ENCODE measurements at regions not wholly inside any gene's neighbourhood (a gene's known extent, or its start where the extent isn't known, plus 50 kb on each side); places are given as distances from the start of the nearest gene placed in this dataset.
"Not testable (repeated sequence)": the region's sequence is repeated elsewhere in the genome, so short reads cannot be mapped to it uniquely, and the experiment has no call there.

DNA sequence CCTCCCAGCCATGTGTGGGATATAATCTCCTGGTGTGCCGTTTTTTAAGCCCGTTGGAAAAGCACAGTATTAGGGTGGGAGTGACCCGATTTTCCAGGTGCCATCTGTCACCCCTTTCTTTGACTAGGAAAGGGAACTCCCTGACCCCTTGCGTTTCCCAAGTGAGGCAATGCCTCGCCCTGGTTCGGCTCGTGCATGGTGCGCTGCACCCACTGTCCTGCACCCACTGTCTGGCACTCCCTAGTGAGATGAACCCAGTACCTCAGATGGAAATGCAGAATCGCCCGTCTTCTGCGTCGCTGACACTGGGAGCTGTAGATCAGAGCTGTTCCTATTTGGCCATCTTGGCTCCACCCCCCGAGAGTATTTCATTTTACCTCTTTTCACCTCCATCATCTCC, 1146.6 kb downstream of the BRINP3 start:
- TF ChIP-seq, protein P1, sequence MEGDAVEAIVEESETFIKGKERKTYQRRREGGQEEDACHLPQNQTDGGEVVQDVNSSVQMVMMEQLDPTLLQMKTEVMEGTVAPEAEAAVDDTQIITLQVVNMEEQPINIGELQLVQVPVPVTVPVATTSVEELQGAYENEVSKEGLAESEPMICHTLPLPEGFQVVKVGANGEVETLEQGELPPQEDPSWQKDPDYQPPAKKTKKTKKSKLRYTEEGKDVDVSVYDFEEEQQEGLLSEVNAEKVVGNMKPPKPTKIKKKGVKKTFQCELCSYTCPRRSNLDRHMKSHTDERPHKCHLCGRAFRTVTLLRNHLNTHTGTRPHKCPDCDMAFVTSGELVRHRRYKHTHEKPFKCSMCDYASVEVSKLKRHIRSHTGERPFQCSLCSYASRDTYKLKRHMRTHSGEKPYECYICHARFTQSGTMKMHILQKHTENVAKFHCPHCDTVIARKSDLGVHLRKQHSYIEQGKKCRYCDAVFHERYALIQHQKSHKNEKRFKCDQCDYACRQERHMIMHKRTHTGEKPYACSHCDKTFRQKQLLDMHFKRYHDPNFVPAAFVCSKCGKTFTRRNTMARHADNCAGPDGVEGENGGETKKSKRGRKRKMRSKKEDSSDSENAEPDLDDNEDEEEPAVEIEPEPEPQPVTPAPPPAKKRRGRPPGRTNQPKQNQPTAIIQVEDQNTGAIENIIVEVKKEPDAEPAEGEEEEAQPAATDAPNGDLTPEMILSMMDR (conservative IDR thresholded peaks at IDR 0.05), result not testable (repeated sequence)
- TF ChIP-seq EZH2 (IDR thresholded peaks at IDR 0.05; ENCODE audit: low read depth), result not testable (repeated sequence)

Measured in PC-9 (cell line).